ENCODE measurements at regions not wholly inside any gene's neighbourhood (a gene's known extent, or its start where the extent isn't known, plus 50 kb on each side); places are given as distances from the start of the nearest gene placed in this dataset.
"Not testable (repeated sequence)": the region's sequence is repeated elsewhere in the genome, so short reads cannot be mapped to it uniquely, and the experiment has no call there.

DNA sequence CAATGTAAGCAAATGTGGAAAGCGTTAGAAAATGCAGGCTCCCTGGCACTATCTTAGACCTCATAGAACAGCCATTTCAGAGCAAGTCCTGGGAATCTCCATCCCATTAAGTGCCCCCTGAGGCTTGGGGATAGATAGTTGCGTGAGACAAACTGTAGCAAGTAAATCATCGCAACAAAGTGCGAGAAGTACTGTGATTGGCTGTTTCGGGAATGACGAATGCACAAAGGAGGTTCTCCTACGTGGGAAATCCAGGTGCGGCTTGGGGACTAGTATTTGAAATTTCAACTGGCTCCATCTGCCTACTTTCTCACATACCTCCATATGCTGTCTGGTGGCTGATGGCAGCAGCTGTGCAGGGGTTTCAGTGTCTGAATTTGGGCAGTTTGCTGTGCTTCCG, 84.5 kb downstream of the PLEKHG1 start:
- no peak for DNase-seq

DNA sequence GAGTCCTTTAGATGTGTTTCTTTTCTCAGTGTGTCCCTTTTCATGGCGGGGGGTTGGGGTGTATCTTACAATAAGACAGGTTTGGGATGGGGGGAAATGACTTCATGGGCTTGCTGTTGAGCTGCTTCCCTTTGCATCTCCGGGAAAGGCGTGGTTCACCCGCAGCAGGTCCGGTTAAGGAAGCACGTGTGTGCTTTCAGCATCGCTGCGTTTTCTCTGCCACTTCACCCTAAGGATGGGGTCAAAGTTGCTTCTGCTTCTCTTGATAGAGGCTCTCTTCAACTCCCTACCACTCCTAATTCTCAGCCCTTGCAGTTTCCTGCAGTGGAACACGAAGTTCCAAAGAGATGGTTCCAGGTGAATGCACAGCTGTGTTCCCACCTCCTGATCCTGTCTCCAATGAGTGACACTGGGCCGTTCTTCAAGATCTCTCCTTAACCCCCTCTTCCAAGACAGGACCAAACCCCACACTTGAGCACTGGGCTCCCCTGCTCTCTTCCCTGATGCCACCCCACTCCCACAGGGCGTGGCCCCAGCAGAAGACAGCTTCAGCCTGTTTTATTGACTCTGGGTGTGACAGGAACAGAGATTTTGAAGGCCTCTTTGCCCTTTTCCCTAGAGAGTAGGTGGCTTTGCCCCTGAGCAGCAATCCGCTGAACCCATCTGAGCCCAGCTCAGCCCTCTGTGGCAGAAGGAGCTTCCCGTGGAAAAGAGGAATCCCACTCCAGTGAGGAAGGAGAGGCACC, 85.2 kb downstream of the PLEKHG1 start:
- DNase-seq = no peak

DNA sequence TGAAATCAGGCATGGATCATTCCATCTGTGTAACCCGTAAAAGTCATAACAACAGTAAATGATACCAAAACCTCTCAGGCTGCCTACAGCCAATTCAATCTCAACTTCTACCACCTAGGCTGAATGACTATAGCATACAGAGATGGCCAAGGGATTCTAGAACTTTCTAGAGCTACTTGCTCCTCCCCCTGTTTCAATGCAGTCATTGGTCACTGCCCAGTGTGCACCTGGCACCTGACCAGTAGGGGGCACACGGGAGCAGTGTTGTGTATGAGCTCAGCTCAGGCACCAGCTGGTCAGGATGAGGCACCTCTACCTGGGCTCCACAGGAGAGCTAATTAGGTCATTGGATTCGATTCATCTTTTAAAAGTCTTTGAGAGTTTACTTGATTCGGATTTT, 86.2 kb downstream of the PLEKHG1 start:
- DNase-seq = peak; percentile 7 to 20

DNA sequence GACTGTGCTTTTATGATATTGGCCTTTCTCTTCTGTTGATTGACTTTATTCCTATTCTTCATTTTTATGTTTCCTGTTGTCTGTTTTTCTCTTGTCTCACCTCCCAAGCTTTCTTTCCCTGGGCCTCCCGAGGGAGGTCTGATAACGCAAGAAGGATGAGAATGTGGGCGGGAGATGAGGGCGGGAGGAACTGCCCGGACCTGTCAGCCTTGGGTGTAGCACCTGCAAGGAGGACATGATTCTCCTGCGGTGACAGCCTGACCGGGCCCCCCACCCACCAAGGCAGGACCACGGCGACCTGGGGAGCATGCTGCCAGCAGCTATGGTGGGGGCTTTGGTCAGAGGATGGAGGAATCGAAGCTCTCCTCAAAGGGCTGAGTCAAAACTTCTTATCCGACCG, 86.9 kb downstream of the PLEKHG1 start:
- no peak for DNase-seq

DNA sequence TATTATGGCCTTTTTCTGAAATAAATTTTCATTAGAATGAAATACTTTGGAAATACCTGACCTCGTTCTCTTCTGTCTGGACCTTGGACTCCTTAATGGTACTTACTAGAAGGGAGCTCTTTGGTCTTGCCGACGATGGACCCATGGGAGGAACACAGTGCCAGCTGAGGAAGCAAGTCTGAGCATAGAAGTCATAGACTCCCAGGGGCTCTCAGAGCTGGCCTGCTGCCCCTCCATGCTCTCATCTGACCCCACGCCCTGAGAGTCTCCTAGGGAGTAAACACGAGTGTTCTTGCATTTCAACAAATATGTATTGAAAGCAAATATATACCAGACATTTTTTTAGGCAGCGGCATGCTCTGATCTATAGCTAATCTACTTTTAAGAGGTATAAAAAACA, 87.8 kb downstream of the PLEKHG1 start:
- DNase-seq = no peak

DNA sequence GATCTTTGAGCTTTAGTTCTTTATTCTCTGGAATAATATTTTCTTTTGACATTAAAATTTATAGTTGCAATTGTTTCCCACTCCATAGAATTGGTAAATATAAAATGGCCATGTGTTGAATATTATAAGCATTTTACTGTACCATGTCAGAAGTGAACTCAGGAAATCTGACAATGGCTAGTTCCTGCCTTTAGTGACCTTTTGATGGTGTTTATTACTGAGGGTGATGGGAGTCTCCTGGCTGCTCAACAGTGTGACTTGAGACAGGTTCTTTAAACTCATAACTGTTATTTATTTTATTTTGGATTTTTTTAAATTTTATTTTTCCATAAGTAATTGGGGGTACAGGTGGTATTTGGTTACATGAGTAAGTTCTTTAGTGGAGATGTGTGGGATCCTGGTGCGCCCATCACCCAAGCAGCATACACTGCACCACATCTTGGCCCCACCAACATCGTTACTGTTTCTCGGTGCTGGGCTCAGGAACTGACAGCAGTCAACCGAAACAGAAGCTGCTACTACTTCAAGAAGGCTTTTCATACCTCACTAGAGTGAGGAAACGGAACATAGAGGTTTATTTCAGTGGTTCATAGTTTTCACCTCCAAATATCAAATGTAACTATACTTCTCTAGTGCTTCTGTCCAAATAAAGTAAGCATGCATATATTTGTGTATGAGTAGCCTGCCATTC, 90.4 kb downstream of the PLEKHG1 start:
- DNase-seq = no peak

DNA sequence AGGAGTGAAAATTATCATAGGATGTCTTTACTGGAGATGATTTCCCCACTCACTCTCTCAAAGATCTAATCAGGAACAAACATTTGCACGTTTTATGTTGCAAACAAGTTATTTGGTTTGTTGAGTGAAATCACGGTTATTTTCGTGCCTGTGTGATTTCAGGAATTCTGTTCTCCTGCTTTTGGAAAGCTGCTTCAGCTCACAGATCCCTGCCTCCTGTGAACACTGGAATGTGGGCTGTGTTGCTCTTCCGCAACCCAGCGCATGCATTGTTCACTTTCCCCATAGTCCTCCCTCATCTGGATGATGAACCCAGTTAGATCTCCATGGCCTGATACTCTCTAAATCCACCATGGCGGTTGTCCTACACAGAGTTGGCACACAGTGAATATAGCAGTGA, 91.0 kb downstream of the PLEKHG1 start:
- DNase-seq = no peak

DNA sequence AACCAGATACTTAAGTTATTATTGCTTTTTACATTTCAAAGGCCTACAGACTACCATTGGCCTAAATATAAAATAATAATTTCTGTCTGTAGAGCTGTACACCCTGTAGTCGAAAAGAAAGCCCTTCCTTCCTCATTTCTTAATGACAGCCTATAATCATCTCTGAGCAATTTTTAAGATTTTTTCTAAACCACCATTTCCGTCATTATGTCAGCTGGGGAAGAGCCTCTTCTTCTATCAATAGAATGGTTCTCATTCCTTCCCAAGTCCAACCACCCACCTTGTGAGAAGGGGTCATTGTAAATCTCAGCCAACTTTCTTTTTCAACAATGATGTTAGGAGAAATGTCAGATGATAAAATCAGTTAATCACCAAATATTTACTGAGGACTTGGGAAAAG, 91.8 kb downstream of the PLEKHG1 start:
- no peak for DNase-seq

DNA sequence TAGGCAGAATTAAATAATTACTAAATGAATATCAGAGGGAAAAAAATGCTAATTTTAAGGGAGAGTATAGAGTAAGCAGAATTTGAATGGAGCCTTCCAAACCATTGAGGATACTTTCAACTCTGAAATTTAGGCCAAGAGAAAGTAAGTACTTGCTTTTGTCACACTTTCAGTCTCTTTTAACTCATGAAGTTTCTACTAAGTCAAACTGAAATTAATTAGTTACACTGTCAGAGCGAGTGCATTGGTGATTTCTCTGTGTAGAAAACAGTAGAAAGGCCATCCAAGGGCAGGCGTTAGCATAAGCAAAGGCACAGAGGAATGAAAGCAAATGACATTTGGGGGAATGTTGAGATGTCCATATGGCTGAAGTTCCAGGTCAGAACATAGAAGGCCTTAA, 92.9 kb downstream of the PLEKHG1 start:
- no peak for DNase-seq

DNA sequence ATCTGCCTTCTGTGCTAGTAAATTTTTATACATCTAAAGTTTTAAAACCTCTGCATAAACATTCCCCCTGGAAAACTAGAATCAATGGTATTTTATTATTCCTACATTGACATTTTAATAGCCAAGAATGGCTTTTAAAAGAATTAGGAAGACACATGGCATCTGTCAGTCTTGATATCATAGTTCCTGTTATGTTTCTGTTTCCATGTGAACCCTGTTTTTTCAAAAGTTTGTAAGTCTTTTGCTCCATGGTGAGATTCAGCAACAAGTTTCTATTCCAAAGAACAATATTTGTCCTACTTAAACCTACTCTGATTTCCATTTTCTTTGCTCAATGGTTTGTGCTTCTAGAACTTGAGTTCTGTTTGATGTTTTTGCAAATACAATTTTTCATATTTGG, 95.2 kb downstream of the PLEKHG1 start:
- DNase-seq = no peak

DNA sequence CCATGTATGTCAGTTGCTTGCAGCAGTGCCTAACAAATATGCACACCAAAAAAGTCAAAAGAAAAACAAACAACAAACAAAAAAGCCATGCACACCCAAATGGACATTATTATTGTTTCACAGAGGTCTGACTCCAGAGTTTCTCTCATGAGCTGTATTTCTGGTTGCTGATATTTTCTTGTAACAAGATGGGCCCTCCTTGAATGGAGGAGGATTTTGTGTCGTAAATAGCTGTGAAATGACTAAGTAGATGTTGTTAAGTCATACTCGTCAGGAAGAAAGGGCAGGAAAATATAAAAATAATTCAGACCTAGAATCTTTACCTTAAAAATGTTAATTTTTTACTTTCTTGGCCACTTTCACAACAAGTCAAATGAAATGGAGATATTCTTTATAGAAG, 96.0 kb downstream of the PLEKHG1 start:
- DNase-seq = no peak

DNA sequence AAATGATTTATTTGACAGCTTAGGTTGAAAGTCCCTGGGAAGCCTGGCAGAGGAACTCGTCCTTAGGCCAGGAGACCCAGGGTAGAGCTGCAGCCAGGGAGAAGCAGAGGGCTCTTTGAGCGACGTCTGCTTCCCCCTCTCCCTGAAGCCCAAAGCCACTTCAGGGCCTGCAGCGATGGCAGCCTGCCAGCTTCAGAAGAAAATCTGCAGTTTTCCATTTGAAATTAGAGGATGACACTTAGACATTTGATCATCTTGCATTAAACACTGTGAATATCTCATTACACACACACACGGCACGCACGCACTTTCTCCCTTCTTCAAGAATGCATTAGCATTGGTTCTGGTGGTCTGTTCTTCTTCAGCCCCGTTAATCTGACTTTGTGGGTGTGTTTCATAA, 96.5 kb downstream of the PLEKHG1 start:
- DNase-seq = no peak

DNA sequence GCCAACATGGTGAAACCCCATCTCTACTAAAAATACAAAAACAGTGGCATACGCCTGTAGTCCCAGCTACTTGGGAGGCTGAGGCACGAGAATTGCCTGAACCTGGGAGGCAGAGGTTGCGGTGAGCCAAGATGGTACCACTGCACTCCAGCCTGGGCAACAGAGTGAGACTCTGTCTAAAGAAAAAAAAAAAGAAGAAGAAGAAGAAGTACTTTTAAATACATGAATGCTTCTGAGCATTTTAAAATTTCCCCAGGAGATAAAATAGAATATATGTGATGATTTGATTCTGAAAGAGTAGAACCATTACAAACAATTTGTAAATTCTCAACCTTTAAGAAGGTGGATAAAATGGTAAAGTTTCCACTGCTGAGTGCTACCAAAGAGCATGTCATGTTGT, 97.2 kb downstream of the PLEKHG1 start:
- DNase-seq = not testable (repeated sequence)

DNA sequence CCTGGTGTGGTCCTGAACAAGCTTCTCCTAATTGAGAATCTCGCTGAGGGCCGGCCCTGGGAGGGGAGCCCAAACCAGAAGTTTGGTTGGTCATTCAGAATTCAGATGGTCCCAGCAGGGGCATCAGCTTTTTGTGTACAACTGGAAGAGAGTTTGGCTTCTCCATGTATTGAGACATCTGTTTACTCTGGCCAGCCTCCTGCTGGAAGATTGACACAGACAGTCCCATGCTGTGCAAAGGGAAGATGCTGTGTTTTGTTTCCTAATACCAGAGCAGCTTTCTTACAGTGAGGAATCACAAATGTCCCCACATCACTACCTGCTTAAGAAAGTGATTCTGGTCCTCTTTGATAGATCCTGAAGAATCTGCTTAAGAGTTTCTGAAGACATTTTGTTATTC, 97.8 kb downstream of the PLEKHG1 start:
- no peak for DNase-seq

DNA sequence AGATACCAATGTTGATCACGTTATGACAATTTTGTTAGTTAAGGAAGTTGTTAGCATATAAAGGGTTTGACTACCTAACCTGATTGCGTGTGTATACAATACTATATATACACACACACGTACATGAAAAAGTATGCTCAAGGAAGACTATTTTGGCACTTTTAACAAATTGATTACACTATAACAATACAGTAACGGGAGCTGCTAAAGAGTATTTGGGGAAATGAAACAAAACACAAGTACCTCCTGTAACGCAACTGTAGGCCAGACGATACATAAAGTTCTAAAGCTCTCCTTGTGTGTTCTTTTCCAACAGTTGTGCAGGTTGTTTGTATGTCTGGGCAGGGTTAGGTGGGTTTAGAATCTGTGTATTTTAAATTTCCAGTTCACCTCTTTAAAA, 98.7 kb downstream of the PLEKHG1 start:
- no peak for DNase-seq

DNA sequence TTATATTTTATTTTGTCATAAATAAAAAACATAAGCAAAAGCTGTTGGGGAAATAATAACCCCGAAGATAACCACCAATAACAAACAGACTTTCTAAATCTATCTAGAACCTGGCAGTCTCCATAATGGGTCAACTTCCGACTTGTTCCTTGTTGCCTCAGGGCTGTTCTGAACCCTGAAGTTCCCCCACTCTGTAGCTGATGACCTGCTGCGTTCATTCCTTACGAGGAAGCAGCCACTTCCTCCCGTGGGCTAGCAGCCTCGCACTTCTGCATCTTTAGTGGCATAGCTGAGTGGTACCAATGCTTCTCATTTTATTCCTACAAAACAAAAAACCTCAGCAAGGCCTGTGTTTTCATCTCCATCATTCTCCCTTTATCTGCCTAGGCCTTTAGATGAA, 103.0 kb downstream of the PLEKHG1 start:
- DNase-seq = no peak

DNA sequence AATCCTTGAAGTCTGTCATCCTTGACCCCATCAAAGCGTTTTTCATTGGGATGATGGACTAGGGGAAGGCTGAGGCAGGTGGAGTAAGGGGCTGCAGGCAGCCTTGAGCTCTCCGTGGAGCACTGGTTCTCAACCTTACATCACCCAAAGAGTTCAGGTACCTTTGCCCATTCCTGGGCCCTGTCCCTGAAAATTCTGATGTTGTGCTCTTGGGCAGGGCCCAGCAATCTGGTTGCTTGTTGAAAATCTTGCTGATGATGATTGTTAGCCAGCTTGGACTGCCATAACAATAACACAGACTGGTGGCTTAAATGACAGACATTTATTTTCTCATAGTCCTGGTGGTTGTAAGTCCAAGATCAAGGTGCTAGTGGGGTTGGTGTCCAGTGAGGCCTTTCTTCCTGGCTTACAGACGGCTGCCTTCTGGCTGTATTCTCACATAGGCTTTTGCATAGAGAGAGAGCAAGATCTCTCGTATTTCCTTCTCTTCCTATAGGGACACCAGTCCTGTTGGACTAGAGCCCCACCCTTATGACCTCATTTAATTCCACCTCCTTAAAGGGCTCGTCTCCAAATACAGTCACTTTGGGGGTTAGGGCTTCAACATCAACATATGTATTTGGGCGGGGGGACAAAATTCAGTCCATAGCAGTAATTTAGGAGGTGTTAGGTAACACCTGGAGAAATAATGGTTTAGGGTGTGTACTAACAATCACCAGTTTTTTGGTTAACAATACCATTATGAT, 104.9 kb downstream of the PLEKHG1 start:
- no peak for DNase-seq

DNA sequence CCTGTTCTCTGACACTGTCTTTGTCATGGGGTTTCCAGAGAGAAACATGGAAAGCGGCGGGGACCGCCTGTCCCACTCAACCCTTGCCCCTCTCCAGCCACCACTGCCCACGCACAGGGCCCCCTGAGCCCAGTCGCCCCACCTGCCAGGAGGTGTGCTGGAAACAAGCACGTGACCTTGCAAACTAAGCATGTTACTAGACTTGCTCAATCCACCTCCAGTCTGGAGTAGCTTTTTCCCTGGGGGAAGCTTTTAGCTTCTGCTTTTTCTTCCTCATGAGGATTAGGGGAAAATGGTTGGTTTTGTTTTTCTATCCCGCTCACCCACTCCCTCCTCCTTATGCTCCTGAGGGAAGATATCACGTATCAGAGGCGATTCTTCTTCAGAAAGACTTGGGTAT, 105.7 kb downstream of the PLEKHG1 start:
- DNase-seq = no peak

DNA sequence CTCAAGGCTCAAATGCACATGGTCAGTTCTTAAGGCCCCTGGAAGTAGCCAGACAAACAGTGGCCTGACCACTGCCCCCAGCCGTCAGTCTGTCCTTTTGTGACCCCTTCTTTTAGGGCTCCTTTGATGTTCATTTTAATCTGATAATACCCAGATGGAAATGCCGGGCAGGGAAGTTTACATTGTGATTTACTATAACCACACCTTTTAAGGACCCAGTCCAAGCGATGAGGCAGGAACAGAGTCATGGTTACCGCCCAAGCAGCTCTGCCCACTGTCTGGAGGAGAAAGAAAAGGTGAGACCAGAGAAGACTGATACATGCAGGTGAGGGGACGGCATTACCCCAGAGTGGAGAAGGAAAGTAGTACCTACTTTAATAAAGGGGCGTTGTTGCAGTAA, 110.6 kb downstream of the PLEKHG1 start:
- no peak for DNase-seq

DNA sequence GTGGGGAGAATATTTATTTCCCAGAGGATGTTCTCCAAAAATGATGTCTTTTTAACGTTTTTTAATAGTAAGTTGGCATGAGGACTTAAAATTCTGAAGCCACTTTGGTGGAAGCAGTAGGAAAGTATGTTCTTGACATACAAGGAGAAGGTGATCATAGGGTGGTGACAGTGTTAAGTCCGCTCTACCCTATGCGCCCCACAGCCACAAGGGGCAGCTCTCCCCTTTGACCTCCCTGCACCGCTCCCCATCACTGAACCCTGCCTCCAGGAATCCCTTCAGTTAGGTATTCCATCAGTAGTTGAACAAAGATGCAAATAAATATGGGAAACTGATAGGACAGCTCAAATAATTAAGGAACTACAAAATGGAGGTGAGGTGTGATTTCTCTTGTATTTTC, 111.4 kb downstream of the PLEKHG1 start:
- no peak for DNase-seq

DNA sequence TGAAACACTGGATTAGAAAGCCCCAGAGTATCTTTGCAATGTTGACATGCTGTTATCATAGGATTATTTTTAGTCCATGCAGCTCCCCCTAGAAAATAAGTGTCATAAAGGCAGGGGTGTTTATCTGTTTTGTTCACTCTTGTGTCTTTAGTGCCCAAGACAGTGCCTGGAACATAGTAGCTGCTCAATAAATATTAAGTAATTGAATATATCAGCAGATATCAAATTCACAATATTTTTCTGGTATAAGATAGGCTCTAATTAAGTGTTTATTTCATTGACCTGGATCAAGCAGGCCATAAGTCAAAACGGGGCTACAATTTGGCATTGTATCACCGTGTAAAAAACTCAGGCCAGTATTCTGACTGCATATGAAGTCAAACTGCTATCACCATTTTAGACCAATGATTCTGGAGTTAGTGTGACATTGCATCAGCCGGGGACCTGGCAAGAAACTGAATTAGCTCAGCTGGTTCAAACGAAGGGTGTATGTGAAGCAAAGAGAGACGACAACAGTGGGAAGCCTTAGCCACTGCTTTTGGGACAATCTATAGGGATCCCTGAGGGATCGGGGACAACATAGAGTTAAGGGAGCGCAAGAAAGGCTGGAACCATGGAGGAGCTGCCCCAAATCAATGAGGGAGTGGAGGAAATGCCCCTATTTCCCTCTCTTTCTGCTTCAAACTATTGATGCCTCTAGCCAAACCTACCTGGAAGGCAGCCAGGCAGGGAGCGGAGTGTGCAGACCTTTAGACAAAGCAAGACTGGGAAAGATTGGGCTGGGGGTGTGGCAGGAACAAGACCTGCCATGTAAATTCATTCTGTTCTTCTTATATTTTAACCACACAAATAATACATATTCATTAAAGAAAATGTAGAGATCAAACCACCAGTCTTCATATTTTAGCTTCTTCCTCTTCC, 112.2 kb downstream of the PLEKHG1 start:
- DNase-seq = no peak

DNA sequence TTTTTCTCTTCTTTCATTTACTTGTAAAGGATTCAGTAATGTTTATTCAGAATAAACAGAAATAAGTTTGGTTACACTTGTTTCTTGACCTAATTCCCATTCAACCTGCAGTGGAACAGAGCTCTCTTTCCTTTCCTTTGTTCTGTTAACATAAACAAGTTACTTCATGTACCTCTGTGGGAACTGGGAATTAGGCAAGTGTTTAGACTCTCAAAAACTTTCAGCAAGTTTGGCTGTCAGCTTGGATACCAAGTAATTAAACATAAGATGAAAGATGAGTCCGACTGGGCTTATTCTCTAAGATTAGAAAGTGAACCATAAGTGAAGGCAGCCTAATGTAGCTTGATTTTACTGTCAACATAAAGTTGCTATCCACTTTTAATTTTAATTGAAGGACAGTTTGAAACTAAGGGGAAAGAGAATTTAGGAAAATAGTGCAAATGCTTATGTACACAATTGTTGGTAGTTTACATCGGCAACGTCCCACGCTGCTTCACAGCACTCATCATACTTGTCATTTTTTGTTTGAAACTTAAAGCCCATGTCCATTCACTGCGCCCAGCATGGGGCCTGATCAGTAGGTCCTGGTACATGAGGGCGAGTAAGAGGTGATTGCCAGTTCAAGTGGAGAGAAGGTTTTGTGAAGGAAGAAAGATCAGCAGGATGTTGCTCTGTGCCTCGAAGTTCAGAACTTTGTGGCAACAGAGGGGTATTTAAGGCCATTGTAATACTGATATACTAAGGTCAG, 113.0 kb downstream of the PLEKHG1 start:
- DNase-seq = no peak

All from SW 1271 (cell line).